Caco-2 (cell line): ENCODE measurements at regions not wholly inside any gene's neighbourhood (a gene's known extent, or its start where the extent isn't known, plus 50 kb on each side); places are given as distances from the start of the nearest gene placed in this dataset.

Source experiments
- BruUV-seq: library from RNA; stranded (reverse); fragments of 400-500 nt; replicated peaks from 2 replicates; lab custom pipeline; 2021; lab: Mats Ljungman, UMichigan
- CTCF ChIA-PET: fragments of 300-600 bp; sonication (Branson Sonifier 250); formaldehyde crosslinking; loops from one replicate; lab custom pipeline; 2022; ENCODE audit warnings: antibody characterized with exemption; lab: Charles Lee
- POLR2A ChIA-PET: fragments of 300-600 bp; sonication (Branson Sonifier 250); formaldehyde crosslinking; loops from one replicate; lab custom pipeline; 2022; ENCODE audit warnings: antibody characterized with exemption; lab: Charles Lee
- DNase-seq, 2 experiments: peaks; one replicate each; pipeline versions ENCODE4 v3.0.0 to v3.0.0-alpha.2; 2020 to 2022
- H3K27me3 ChIP-seq: replicated peaks from 2 replicates; pipeline ENCODE4 v1.6.0; 2011; ENCODE audit warnings: low read length; ENCODE audit not compliant: control insufficient read depth, insufficient read depth
- H3K36me3 ChIP-seq: 2 replicates; pipeline ENCODE4 v1.5.1; 2011; ENCODE audit warnings: low read length; ENCODE audit not compliant: control insufficient read depth, insufficient read depth
- H3K4me1 ChIP-seq: fragments of 250-450 bp; sonication (Bioruptor Pico); 2 replicates; pipeline ENCODE4 v1.5.1; 2020; ENCODE audit warnings: mild to moderate bottlenecking
- H3K4me3 ChIP-seq: 2 replicates; pipeline ENCODE4 v1.5.1; 2011; ENCODE audit warnings: low read depth, mild to moderate bottlenecking, control low read depth, low read length
- H3K9me3 ChIP-seq: fragments of 250-450 bp; sonication (Bioruptor Pico); 2 replicates; pipeline ENCODE4 v1.5.1; 2020; ENCODE audit warnings: mild to moderate bottlenecking, moderate library complexity
- H3K27ac Mint-ChIP-seq: one replicate; pipeline ENCODE4 v1.8.0; 2022; ENCODE audit warnings: mixed read lengths; ENCODE audit not compliant: unreplicated experiment
- H3K27me3 Mint-ChIP-seq: one replicate; pipeline ENCODE4 v1.8.0; 2022; ENCODE audit warnings: mixed read lengths; ENCODE audit not compliant: insufficient read depth, unreplicated experiment
- H3K36me3 Mint-ChIP-seq: one replicate; pipeline ENCODE4 v1.8.0; 2022; ENCODE audit warnings: mild to moderate bottlenecking, mixed read lengths; ENCODE audit not compliant: insufficient read depth, unreplicated experiment
- H3K4me1 Mint-ChIP-seq: one replicate; pipeline ENCODE4 v1.8.0; 2022; ENCODE audit warnings: low read depth, mixed read lengths; ENCODE audit not compliant: unreplicated experiment
- H3K4me3 Mint-ChIP-seq: one replicate; pipeline ENCODE4 v1.8.0; 2022; ENCODE audit warnings: mild to moderate bottlenecking, moderate library complexity, mixed read lengths; ENCODE audit not compliant: unreplicated experiment
- H3K9me3 Mint-ChIP-seq: one replicate; pipeline ENCODE4 v1.8.0; 2022; ENCODE audit warnings: mixed read lengths; ENCODE audit not compliant: unreplicated experiment
- intact Hi-C: fragments of 100-400 bp; cut with micrococcal nuclease; formaldehyde crosslinking; loops from one replicate; pipeline ENCODE4 v1.10.0; 2022; ENCODE audit not compliant: unreplicated experiment
- TF ChIP-seq, protein P1 (sequence below), 2 experiments: fragments of 200-600 bp in 1 of 2; IDR thresholded peaks; 1 replicate in 1 of 2; 2 replicates in 1 of 2; pipeline versions ENCODE4 v1.5.1 to v1.8.0; 2011 to 2022; ENCODE audit warnings: antibody characterized with exemption in 1 of 2, control low read depth in 1 of 2, inconsistent platforms in 1 of 2, low read depth in 1 of 2, low read length in 1 of 2, mild to moderate bottlenecking in 1 of 2, moderate library complexity in 1 of 2; ENCODE audit not compliant: insufficient read depth in 1 of 2, severe bottlenecking in 1 of 2, unreplicated experiment in 1 of 2

DNA sequence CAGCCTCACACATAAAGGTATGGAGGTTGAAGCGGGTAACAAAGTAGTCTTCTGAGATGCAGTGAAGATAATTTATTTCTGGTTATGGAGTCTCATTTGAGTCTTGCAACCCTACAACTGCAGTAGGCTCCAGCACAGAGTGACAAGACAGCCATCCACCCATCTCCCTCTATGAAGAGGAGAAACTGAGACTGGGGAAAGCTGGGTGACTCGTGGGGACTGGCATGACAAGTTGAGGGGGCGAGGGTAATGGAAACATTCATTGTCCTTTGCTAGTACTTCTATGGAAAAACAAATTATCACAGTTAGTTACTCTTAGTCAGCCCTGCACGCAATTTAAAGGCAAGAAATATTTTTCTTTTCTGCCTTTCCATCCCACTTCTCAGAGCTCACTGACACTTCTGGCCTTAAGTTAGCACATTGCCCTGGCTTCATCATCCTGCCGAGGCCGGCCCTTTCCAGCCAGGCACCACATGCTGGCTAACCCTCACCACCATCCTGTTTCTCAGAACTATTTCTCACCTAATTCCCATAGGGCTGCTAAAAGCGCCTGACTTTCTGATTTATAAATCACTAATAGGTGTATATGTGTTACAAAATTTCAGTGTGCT, 361.1 kb downstream of the ETS1 start:
- Mint-ChIP-seq H3K27ac (no peak overlapping the region), H3K4me3 (no peak overlapping the region)

GRCh38 chr11:128222245-128222884, 365.0 kb downstream of the ETS1 start:
- Mint-ChIP-seq H3K27me3 (no peaks in the 10 kb centered on the region), H3K36me3 (peaks cover 16% of the 10 kb centered on the region), H3K4me3 (no peak overlapping the region), H3K4me1 (peaks cover 26% of the 10 kb centered on the region), H3K9me3 (peaks cover 29% of the 10 kb centered on the region), H3K27ac (peak overlapping the region; percentile 32)
- ChIA-PET CTCF (no interaction called here), POLR2A (no interaction called here)
- BruUV-seq = no TSS peak
- no peak overlapping the region for H3K4me3 ChIP-seq
- intact Hi-C loops = no loop called here
- DNase-seq = no peak
- H3K9me3 ChIP-seq = peaks cover 20% of the 10 kb centered on the region
- H3K27me3 ChIP-seq = no peaks in the 10 kb centered on the region
- TF ChIP-seq, protein P1, sequence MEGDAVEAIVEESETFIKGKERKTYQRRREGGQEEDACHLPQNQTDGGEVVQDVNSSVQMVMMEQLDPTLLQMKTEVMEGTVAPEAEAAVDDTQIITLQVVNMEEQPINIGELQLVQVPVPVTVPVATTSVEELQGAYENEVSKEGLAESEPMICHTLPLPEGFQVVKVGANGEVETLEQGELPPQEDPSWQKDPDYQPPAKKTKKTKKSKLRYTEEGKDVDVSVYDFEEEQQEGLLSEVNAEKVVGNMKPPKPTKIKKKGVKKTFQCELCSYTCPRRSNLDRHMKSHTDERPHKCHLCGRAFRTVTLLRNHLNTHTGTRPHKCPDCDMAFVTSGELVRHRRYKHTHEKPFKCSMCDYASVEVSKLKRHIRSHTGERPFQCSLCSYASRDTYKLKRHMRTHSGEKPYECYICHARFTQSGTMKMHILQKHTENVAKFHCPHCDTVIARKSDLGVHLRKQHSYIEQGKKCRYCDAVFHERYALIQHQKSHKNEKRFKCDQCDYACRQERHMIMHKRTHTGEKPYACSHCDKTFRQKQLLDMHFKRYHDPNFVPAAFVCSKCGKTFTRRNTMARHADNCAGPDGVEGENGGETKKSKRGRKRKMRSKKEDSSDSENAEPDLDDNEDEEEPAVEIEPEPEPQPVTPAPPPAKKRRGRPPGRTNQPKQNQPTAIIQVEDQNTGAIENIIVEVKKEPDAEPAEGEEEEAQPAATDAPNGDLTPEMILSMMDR (IDR thresholded peaks at IDR 0.05; ENCODE audit: insufficient read depth in 1 of 2, low read depth in 1 of 2, low read length in 1 of 2, severe bottlenecking in 1 of 2, unreplicated experiment in 1 of 2) = no peak
- H3K4me1 ChIP-seq = peaks cover 36% of the 10 kb centered on the region
- H3K36me3 ChIP-seq = no peaks in the 10 kb centered on the region

More for the DNA sequence above, 361.1 kb downstream of the ETS1 start:
- BruUV-seq = no TSS peak
- peaks cover 6% of the 10 kb centered on the region; the same call in 1 of the 2 replicates for H3K9me3 ChIP-seq
- TF ChIP-seq, protein P1 (IDR thresholded peaks at IDR 0.05; ENCODE audit: insufficient read depth in 1 of 2, low read depth in 1 of 2, low read length in 1 of 2, severe bottlenecking in 1 of 2, unreplicated experiment in 1 of 2) = no peak
- intact Hi-C loops = no loop called here
- CTCF ChIA-PET = no interaction called here
- peaks cover 9% of the 10 kb centered on the region; the same call in 1 of the 2 replicates for H3K4me1 ChIP-seq
- Mint-ChIP-seq H3K9me3 (peaks cover 13% of the 10 kb centered on the region), H3K36me3 (peaks cover 7% of the 10 kb centered on the region), H3K4me1 (peaks cover 10% of the 10 kb centered on the region), H3K27me3 (no peaks in the 10 kb centered on the region)
- DNase-seq = no peak
- no peaks in the 10 kb centered on the region for H3K27me3 ChIP-seq
- no peaks in the 10 kb centered on the region for H3K36me3 ChIP-seq
- H3K4me3 ChIP-seq = no peak overlapping the region
- POLR2A ChIA-PET = no interaction called here

GRCh38 chr11:128219731-128220120, 367.6 kb downstream of the ETS1 start:
- Histone ChIP-seq H3K27me3 (no peaks in the 10 kb centered on the region), H3K36me3 (no peaks in the 10 kb centered on the region), H3K4me3 (no peak overlapping the region), H3K9me3 (peaks cover 27% of the 10 kb centered on the region), H3K4me1 (peaks cover 36% of the 10 kb centered on the region)
- Mint-ChIP-seq H3K27me3 (no peaks in the 10 kb centered on the region), H3K9me3 (peaks cover 46% of the 10 kb centered on the region), H3K27ac (peak overlapping the region; percentile 85), H3K4me1 (peaks cover 26% of the 10 kb centered on the region), H3K4me3 (peak overlapping the region; percentile 36), H3K36me3 (peaks cover 16% of the 10 kb centered on the region)
- POLR2A ChIA-PET = no interaction called here
- TF ChIP-seq, protein P1 (IDR thresholded peaks at IDR 0.05; ENCODE audit: insufficient read depth in 1 of 2, low read depth in 1 of 2, low read length in 1 of 2, severe bottlenecking in 1 of 2, unreplicated experiment in 1 of 2) = no peak
- no peak for DNase-seq
- CTCF ChIA-PET = interaction anchor here (0.5 to 1.4 kb wide), 3 partner anchors 47 to 1503 kb away, joined by 3 to 7 read pairs (median 4); no protein-coding TSS in a partner anchor
- intact Hi-C loops = loop anchor here (1.0 kb wide), 1 partner anchor 9 kb away; no protein-coding TSS in a partner anchor
- BruUV-seq = TSS peak; percentile 61
